HG02870 (cell line): ENCODE measurements at regions not wholly inside any gene's neighbourhood (a gene's known extent, or its start where the extent isn't known, plus 50 kb on each side); places are given as distances from the start of the nearest gene placed in this dataset.

Experiments
- ATAC-seq: cut with Tn5 transposase; IDR thresholded peaks from one replicate; pipeline ENCODE4 v1.9.1; 2021; ENCODE audit warnings: mild to moderate bottlenecking, moderate library complexity; ENCODE audit not compliant: unreplicated experiment

- ATAC-seq: peak; percentile 70
Measured at GRCh38 chr18:22109535-22109934, 59.9 kb upstream of the GATA6 start.

GRCh38 chr18:22110461-22110924 is 58.9 kb upstream of the GATA6 start:
- ATAC-seq: no peak

GRCh38 chr18:22112215-22112614 is 57.2 kb upstream of the GATA6 start:
- ATAC-seq: no peak

- no peak for ATAC-seq
Measured at GRCh38 chr18:22113144-22113844, 56.1 kb upstream of the GATA6 start.

GRCh38 chr18:22114526-22115321 is 54.7 kb upstream of the GATA6 start:
- ATAC-seq: no peak

GRCh38 chr18:22115573-22115972 is 53.8 kb upstream of the GATA6 start:
- ATAC-seq: no peak
